ENCODE measurements at regions not wholly inside any gene's neighbourhood (a gene's known extent, or its start where the extent isn't known, plus 50 kb on each side); places are given as distances from the start of the nearest gene placed in this dataset.

- H3K4me1 Mint-ChIP-seq: no peaks in the 10 kb centered on the region
- H3K4me3 Mint-ChIP-seq: no peak overlapping the region
- no peaks in the 10 kb centered on the region for H3K36me3 Mint-ChIP-seq (ENCODE audit: low read depth)
- H3K27ac Mint-ChIP-seq: no peak overlapping the region
- peaks cover 27% of the 10 kb centered on the region for H3K27me3 Mint-ChIP-seq
- H3K9me3 Mint-ChIP-seq: no peaks in the 10 kb centered on the region
- ATAC-seq (replicated peaks): no peak
Observed at GRCh38 chr17:37836593-37836992, 87.6 kb upstream of the TBC1D3K start.

GRCh38 chr17:37834168-37834567 lies 89.3 kb upstream of the HNF1B start:
- Mint-ChIP-seq H3K4me3 (no peak overlapping the region), H3K9me3 (no peaks in the 10 kb centered on the region), H3K27ac (no peak overlapping the region), H3K27me3 (peaks cover 26% of the 10 kb centered on the region), H3K36me3 (ENCODE audit: low read depth) (no peaks in the 10 kb centered on the region), H3K4me1 (no peaks in the 10 kb centered on the region)
- ATAC-seq (replicated peaks): no peak

GRCh38 chr17:37833237-37833859 lies 88.5 kb upstream of the HNF1B start:
- ATAC-seq (replicated peaks): peak; percentile 75
- no peaks in the 10 kb centered on the region for H3K9me3 Mint-ChIP-seq
- H3K36me3 Mint-ChIP-seq (ENCODE audit: low read depth): no peaks in the 10 kb centered on the region

GRCh38 chr17:37831986-37832385 lies 87.1 kb upstream of the HNF1B start:
- H3K4me3 Mint-ChIP-seq: no peak overlapping the region
- H3K36me3 Mint-ChIP-seq (ENCODE audit: low read depth): no peaks in the 10 kb centered on the region
- H3K27ac Mint-ChIP-seq: no peak overlapping the region
- H3K27me3 Mint-ChIP-seq: peaks cover 27% of the 10 kb centered on the region
- ATAC-seq (replicated peaks): no peak
- peaks cover 10% of the 10 kb centered on the region for H3K4me1 Mint-ChIP-seq
- no peaks in the 10 kb centered on the region for H3K9me3 Mint-ChIP-seq

More at GRCh38 chr17:37833237-37833859, 88.5 kb upstream of the HNF1B start:
- no peak overlapping the region for H3K27ac Mint-ChIP-seq
- H3K4me3 Mint-ChIP-seq: peak overlapping the region; percentile 31
- peaks cover 6% of the 10 kb centered on the region for H3K4me1 Mint-ChIP-seq
- peaks cover 26% of the 10 kb centered on the region for H3K27me3 Mint-ChIP-seq

GRCh38 chr17:37831492-37831891 lies 86.6 kb upstream of the HNF1B start:
- no peak for ATAC-seq (replicated peaks)
- no peaks in the 10 kb centered on the region for H3K9me3 Mint-ChIP-seq
- H3K36me3 Mint-ChIP-seq (ENCODE audit: low read depth): no peaks in the 10 kb centered on the region
- peaks cover 10% of the 10 kb centered on the region for H3K4me1 Mint-ChIP-seq
- no peak overlapping the region for H3K4me3 Mint-ChIP-seq
- no peak overlapping the region for H3K27ac Mint-ChIP-seq
- H3K27me3 Mint-ChIP-seq: peaks cover 26% of the 10 kb centered on the region

GRCh38 chr17:37830151-37830993 lies 85.5 kb upstream of the HNF1B start:
- Mint-ChIP-seq H3K9me3 (no peaks in the 10 kb centered on the region), H3K4me1 (peaks cover 10% of the 10 kb centered on the region), H3K27ac (no peak overlapping the region), H3K4me3 (no peak overlapping the region), H3K36me3 (ENCODE audit: low read depth) (no peaks in the 10 kb centered on the region), H3K27me3 (peaks cover 21% of the 10 kb centered on the region)
- ATAC-seq (replicated peaks): no peak

GRCh38 chr17:37829592-37830123 lies 84.8 kb upstream of the HNF1B start:
- Mint-ChIP-seq H3K9me3 (no peaks in the 10 kb centered on the region), H3K36me3 (ENCODE audit: low read depth) (no peaks in the 10 kb centered on the region), H3K4me3 (no peak overlapping the region), H3K27ac (no peak overlapping the region), H3K27me3 (peaks cover 21% of the 10 kb centered on the region), H3K4me1 (peaks cover 10% of the 10 kb centered on the region)
- ATAC-seq (replicated peaks): no peak

GRCh38 chr17:37828651-37829124 lies 83.8 kb upstream of the HNF1B start:
- Mint-ChIP-seq H3K27ac (peak overlapping the region; percentile 80), H3K4me1 (peaks cover 10% of the 10 kb centered on the region), H3K4me3 (no peak overlapping the region), H3K9me3 (no peaks in the 10 kb centered on the region), H3K36me3 (ENCODE audit: low read depth) (no peaks in the 10 kb centered on the region), H3K27me3 (peaks cover 17% of the 10 kb centered on the region)
- peak; percentile 56 for ATAC-seq (replicated peaks)

GRCh38 chr17:37827905-37828650 lies 83.2 kb upstream of the HNF1B start:
- ATAC-seq (replicated peaks): peak; percentile 12
- Mint-ChIP-seq H3K4me3 (no peak overlapping the region), H3K27me3 (peaks cover 17% of the 10 kb centered on the region), H3K36me3 (ENCODE audit: low read depth) (no peaks in the 10 kb centered on the region), H3K9me3 (no peaks in the 10 kb centered on the region), H3K4me1 (peaks cover 10% of the 10 kb centered on the region), H3K27ac (peak overlapping the region; percentile 80)

GRCh38 chr17:37826497-37827430 lies 81.9 kb upstream of the HNF1B start:
- no peaks in the 10 kb centered on the region for H3K36me3 Mint-ChIP-seq (ENCODE audit: low read depth)
- no peak overlapping the region for H3K4me3 Mint-ChIP-seq
- no peaks in the 10 kb centered on the region for H3K9me3 Mint-ChIP-seq
- H3K27ac Mint-ChIP-seq: no peak overlapping the region
- H3K27me3 Mint-ChIP-seq: peaks cover 14% of the 10 kb centered on the region
- H3K4me1 Mint-ChIP-seq: peaks cover 10% of the 10 kb centered on the region
- no peak for ATAC-seq (replicated peaks)

GRCh38 chr17:37825851-37826250 lies 81.0 kb upstream of the HNF1B start:
- Mint-ChIP-seq H3K4me1 (peaks cover 10% of the 10 kb centered on the region), H3K27me3 (peaks cover 14% of the 10 kb centered on the region), H3K4me3 (no peak overlapping the region), H3K36me3 (ENCODE audit: low read depth) (no peaks in the 10 kb centered on the region), H3K9me3 (no peaks in the 10 kb centered on the region), H3K27ac (no peak overlapping the region)
- ATAC-seq (replicated peaks): no peak

GRCh38 chr17:37824534-37825485 lies 80.0 kb upstream of the HNF1B start:
- Mint-ChIP-seq H3K36me3 (ENCODE audit: low read depth) (no peaks in the 10 kb centered on the region), H3K4me3 (no peak overlapping the region), H3K4me1 (peaks cover 10% of the 10 kb centered on the region), H3K27ac (no peak overlapping the region), H3K9me3 (no peaks in the 10 kb centered on the region), H3K27me3 (peaks cover 14% of the 10 kb centered on the region)
- ATAC-seq (replicated peaks): no peak

GRCh38 chr17:37823996-37824395 lies 79.1 kb upstream of the HNF1B start:
- H3K36me3 Mint-ChIP-seq (ENCODE audit: low read depth): no peaks in the 10 kb centered on the region
- H3K4me3 Mint-ChIP-seq: no peak overlapping the region
- peaks cover 10% of the 10 kb centered on the region for H3K4me1 Mint-ChIP-seq
- H3K9me3 Mint-ChIP-seq: no peaks in the 10 kb centered on the region
- no peak overlapping the region for H3K27ac Mint-ChIP-seq
- ATAC-seq (replicated peaks): no peak
- peaks cover 14% of the 10 kb centered on the region for H3K27me3 Mint-ChIP-seq

All from activated T-helper 17 cell treated with anti-CD3 and anti-CD28 coated beads, Interleukin-2, amount 50 U/mL, for 72 hours (primary cell).